ENCODE measurements at regions not wholly inside any gene's neighbourhood (a gene's known extent, or its start where the extent isn't known, plus 50 kb on each side); places are given as distances from the start of the nearest gene placed in this dataset.

DNA sequence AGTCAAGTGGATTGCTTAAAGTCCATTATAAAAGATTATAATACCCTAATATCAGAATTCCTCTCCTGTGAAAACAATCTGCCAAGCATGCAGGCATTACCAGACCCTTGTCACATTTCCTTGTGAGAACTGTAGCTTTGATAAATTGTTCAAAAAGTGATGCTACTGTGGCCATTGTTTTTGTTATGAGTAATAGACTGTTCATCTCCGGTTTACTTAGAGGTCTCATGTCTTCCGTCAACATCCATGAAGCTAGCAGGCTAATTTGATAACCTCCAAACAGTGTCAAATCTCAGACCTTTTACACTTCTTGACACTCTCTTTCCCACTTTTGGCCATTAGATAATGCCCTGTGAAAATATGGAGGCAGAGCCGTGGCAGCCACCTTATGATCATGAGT lies 342.7 kb downstream of the CPS1 start:
- no peaks in the 10 kb centered on the region for H3K36me3 ChIP-seq
- no peaks in the 10 kb centered on the region for H3K9me3 ChIP-seq
- intact Hi-C loops (cut with DNase I) = no loop called here
- TF ChIP-seq EP300 (IDR thresholded peaks at IDR 0.05) = no peak
- TF ChIP-seq POLR2AphosphoS5 (IDR thresholded peaks at IDR 0.05) = no peak
- TF ChIP-seq, protein P1, sequence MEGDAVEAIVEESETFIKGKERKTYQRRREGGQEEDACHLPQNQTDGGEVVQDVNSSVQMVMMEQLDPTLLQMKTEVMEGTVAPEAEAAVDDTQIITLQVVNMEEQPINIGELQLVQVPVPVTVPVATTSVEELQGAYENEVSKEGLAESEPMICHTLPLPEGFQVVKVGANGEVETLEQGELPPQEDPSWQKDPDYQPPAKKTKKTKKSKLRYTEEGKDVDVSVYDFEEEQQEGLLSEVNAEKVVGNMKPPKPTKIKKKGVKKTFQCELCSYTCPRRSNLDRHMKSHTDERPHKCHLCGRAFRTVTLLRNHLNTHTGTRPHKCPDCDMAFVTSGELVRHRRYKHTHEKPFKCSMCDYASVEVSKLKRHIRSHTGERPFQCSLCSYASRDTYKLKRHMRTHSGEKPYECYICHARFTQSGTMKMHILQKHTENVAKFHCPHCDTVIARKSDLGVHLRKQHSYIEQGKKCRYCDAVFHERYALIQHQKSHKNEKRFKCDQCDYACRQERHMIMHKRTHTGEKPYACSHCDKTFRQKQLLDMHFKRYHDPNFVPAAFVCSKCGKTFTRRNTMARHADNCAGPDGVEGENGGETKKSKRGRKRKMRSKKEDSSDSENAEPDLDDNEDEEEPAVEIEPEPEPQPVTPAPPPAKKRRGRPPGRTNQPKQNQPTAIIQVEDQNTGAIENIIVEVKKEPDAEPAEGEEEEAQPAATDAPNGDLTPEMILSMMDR (IDR thresholded peaks at IDR 0.05) = no peak
- TF ChIP-seq POLR2A (IDR thresholded peaks at IDR 0.05) = no peak
- no peaks in the 10 kb centered on the region for H3K4me1 ChIP-seq
- no peaks in the 10 kb centered on the region for H3K27me3 ChIP-seq
- H3K4me3 ChIP-seq = no peak overlapping the region
- H3K27ac ChIP-seq = no peak overlapping the region
- no peak for DNase-seq
- 72 to 90% methylated on average over 3 of the region's 3 CpGs for WGBS, 2 donors

DNA sequence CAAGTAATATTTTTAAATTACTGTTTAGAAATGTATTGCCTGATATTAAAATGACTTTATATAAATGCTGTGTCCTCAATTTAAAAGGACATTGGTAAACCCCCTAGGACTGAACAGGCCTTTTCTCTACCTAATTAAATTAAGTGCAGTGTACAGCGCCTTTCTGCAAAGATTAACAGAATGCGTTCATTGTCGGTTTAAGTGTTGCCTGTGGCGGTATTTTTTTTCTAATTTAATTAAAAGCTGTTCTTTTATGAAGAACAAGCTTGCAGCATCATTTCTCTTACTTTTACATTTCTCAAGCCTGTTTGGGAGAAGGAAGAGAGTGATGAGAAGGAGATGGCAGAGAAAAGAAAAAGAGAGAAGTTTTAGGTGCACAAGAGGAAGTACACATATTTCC lies 344.9 kb downstream of the CPS1 start:
- DNase-seq = no peak
- no peaks in the 10 kb centered on the region for H3K4me1 ChIP-seq
- intact Hi-C loops (cut with DNase I) = no loop called here
- no peak overlapping the region for H3K4me3 ChIP-seq
- H3K36me3 ChIP-seq = no peaks in the 10 kb centered on the region
- 92 to 96% methylated on average over 4 of the region's 4 CpGs for WGBS, 2 donors
- H3K27me3 ChIP-seq = no peaks in the 10 kb centered on the region
- no peak overlapping the region for H3K27ac ChIP-seq
- no peaks in the 10 kb centered on the region for H3K9me3 ChIP-seq
- TF ChIP-seq POLR2A (IDR thresholded peaks at IDR 0.05) = no peak
- TF ChIP-seq, protein P1 (IDR thresholded peaks at IDR 0.05) = no peak
- no peak for TF ChIP-seq EP300 (IDR thresholded peaks at IDR 0.05)
- no peak for TF ChIP-seq POLR2AphosphoS5 (IDR thresholded peaks at IDR 0.05)

DNA sequence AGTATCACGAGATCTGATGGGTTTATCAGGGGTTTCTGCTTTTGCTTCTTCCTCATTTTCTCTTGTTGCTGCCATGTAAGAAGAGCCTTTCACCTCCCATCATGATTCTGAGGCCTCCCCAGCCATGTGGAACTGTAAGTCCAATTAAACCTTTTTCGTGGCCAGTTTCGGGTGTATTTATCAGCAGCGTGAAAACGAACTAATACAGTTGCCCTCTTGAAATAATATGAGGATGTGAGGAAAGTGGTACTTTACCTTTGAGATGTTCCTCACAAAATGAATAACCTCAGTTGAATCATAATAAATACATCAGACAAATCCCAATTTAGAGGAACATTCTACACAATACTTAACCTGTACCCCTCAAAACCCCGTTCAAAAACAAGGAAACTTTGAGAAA lies 356.4 kb downstream of the CPS1 start:
- H3K27ac ChIP-seq = no peak overlapping the region
- WGBS, 2 donors = 78 to 91% methylated on average over 6 of the region's 6 CpGs
- H3K9me3 ChIP-seq = peaks cover 0 to 3% (median 0%) of the 10 kb centered on the region in 4 donors
- no peaks in the 10 kb centered on the region for H3K36me3 ChIP-seq
- H3K4me3 ChIP-seq = no peak overlapping the region
- no peaks in the 10 kb centered on the region for H3K4me1 ChIP-seq
- no peak for TF ChIP-seq POLR2AphosphoS5 (IDR thresholded peaks at IDR 0.05)
- no peak for TF ChIP-seq POLR2A (IDR thresholded peaks at IDR 0.05)
- TF ChIP-seq, protein P1 (IDR thresholded peaks at IDR 0.05) = no peak
- TF ChIP-seq EP300 (IDR thresholded peaks at IDR 0.05) = no peak
- no peak for DNase-seq
- H3K27me3 ChIP-seq = no peaks in the 10 kb centered on the region
- intact Hi-C loops (cut with DNase I) = no loop called here

DNA sequence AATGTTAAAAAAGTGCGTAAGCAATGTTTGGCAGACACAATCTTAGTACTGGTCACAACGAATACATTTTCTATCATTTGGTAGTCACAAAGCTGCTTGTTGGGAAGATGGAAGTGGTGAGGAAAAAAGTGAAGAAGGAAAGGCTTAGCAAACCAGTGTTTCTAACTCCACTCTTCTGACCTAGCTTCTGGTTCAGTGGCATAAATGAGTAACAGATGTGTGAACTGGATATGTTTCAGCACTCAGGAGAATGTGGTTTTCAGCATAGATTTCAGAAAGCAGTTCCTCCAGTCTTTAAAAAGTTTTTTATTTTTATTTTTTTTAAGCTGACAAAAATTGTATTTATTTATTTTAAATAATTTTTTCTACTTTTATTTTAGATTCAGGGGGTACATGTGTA lies 357.1 kb downstream of the CPS1 start:
- no peak for TF ChIP-seq POLR2A (IDR thresholded peaks at IDR 0.05)
- TF ChIP-seq EP300 (IDR thresholded peaks at IDR 0.05) = no peak
- no peak for TF ChIP-seq POLR2AphosphoS5 (IDR thresholded peaks at IDR 0.05)
- TF ChIP-seq, protein P1 (IDR thresholded peaks at IDR 0.05) = no peak
- H3K4me3 ChIP-seq = no peak overlapping the region
- H3K4me1 ChIP-seq = no peaks in the 10 kb centered on the region
- no peak overlapping the region for H3K27ac ChIP-seq
- peaks cover 0 to 3% (median 0%) of the 10 kb centered on the region in 4 donors for H3K9me3 ChIP-seq
- no peak for DNase-seq
- no peaks in the 10 kb centered on the region for H3K36me3 ChIP-seq
- intact Hi-C loops (cut with DNase I) = no loop called here
- H3K27me3 ChIP-seq = no peaks in the 10 kb centered on the region
- 44 to 48% methylated on average over 2 of the region's 2 CpGs for WGBS, 2 donors

DNA sequence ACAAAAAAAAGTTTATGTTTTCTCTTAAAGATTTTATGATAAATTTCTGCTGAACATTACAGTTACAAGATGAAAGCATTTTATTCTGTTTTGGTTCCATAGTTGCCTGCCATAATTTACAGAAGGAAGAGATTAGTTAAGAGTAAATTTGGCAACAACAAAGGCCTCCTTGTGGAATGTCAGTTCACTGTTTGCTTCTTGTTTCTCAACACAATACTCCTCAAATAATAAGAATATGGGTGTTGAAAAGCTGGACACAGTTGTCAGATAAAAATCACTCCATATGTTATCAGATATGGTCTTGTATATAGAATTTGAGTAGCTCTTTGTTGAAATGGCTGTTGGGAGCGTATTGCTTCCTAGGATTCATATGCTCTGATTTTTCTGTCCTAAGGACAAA lies 359.5 kb downstream of the CPS1 start:
- H3K36me3 ChIP-seq = no peaks in the 10 kb centered on the region
- H3K27ac ChIP-seq = no peak overlapping the region
- intact Hi-C loops (cut with DNase I) = no loop called here
- H3K9me3 ChIP-seq = peaks cover 0 to 3% (median 0%) of the 10 kb centered on the region in 4 donors
- WGBS, 2 donors = 70 to 72% methylated on average over 1 of the region's 1 CpG
- H3K4me3 ChIP-seq = no peak overlapping the region
- TF ChIP-seq EP300 (IDR thresholded peaks at IDR 0.05) (no peak), POLR2A (IDR thresholded peaks at IDR 0.05) (no peak), POLR2AphosphoS5 (IDR thresholded peaks at IDR 0.05) (no peak)
- TF ChIP-seq, protein P1 (IDR thresholded peaks at IDR 0.05) = no peak
- no peaks in the 10 kb centered on the region for H3K4me1 ChIP-seq
- DNase-seq = no peak
- no peaks in the 10 kb centered on the region for H3K27me3 ChIP-seq
